GM18873 (cell line): ENCODE measurements at regions not wholly inside any gene's neighbourhood (a gene's known extent, or its start where the extent isn't known, plus 50 kb on each side); places are given as distances from the start of the nearest gene placed in this dataset.
A peak's percentile ranks its signal among the peaks of the same experiment; 100 is the strongest.
"Not testable (repeated sequence)": the region's sequence is repeated elsewhere in the genome, so short reads cannot be mapped to it uniquely, and the experiment has no call there.

ENCODE experiments used
- ATAC-seq: cut with Tn5 transposase; IDR thresholded peaks from one replicate; pipeline ENCODE4 v1.9.1; 2021; ENCODE audit warnings: mild to moderate bottlenecking, moderate library complexity, moderate number of reproducible peaks; ENCODE audit not compliant: unreplicated experiment, low FRiP score

DNA sequence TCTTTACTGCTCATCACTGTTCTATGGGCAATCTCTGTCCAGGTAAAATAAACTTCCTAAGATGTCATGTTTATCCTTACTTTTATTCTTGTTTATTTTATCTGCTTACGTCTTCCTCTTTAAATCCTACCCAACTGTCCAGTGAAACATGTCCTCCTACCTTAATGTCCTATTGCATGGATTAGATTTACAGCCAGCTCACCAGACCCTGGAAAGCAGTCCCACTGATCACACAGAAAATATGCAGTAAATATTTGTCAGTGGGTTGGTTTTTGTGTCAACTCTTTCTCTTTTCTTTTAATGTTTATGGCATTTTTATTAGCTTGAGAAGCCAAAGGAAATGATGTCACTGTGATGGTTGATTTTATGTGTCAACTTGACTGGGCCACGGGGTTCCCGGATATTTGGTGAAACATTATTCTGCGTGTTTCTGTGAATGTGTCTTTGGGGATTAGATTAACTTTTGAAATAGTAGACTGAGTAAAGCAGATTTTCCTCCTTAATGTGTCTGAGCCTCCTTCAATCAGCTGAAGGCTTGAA lies 258.3 kb downstream of the SRGAP2C start:
- no peak for ATAC-seq

DNA sequence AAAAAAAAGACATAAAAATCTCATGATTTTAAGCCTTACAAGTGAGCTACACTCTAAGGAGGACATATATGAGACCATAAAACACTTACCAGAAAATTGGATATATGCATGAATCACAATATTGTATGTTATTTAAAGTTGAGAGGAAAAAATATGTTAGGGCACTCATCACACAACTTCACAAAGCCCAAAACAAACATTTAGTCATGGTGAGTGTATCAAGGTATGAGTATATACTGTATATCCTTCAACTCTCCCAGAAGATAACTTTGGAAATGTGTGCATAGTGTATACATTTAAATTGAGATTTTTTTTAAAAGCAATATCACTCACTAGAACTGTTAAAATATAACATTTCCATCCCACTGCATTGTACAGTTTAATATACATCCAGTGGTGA lies 259.3 kb downstream of the SRGAP2C start:
- no peak for ATAC-seq

DNA sequence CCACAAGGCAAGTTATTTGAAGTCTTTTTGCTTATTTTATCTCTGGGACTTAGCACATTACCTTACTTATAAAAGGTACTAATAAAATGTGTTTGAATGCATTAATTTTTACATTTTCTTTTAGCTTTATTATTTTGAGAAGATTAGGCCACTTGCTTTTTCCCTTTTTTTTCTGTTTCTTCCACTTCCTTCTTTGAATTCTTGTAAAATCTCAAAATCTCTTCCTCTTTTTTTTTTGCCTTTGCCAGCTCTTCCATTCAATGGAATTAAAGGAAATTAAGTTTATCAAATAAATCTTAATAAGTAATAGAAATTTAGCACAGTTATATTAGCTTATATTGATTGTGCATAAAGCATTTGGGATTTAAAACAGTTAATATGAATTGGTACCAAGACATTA lies 260.9 kb downstream of the SRGAP2C start:
- ATAC-seq = no peak

DNA sequence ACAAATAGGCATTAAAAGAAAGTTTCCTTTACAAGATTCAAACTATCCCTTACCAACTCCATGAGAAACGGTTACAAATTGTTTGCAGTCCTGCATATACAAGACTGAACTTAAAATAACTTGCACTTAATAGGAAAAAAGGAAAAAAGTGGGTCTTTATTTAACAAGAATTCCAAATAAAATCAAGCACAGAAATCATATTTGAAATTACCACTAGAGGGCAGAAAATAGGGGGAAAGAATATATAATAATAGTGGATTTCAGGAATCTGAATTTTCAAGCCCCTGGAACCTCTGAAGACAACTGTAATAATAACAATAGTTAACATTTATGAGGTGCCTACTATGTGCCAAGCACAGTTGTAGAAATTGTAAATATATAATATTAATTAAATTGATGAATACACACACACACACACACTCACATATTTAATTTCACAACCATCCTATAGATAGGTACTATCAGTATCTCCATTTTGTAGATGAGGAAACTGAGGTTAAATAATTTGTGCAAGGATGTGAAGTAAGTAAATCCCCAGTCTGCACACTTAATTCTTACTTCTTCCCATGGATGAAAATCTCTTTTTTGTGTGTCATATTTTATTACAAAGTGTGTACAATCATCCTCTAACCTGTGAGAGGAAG lies 262.6 kb downstream of the SRGAP2C start:
- not testable (repeated sequence) for ATAC-seq

DNA sequence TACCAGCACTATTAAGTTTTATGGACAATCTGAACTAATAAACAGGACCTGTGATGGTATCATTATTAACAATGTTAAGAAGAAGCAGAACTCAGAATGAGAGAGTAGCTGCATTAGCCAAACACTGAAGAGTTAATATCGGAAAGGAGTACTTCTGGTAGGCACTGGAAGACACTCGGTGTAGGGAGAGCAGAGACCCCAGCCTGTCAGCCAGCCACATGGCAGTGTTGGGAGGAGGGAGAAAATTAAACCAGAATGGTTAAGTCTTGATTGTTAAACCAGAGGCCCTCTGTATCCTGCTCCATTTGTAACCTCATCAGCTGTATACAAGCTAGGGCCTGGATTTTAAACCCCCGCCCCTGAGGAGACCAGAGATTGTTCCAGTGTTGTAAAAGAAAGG lies 263.3 kb downstream of the SRGAP2C start:
- not testable (repeated sequence) for ATAC-seq

DNA sequence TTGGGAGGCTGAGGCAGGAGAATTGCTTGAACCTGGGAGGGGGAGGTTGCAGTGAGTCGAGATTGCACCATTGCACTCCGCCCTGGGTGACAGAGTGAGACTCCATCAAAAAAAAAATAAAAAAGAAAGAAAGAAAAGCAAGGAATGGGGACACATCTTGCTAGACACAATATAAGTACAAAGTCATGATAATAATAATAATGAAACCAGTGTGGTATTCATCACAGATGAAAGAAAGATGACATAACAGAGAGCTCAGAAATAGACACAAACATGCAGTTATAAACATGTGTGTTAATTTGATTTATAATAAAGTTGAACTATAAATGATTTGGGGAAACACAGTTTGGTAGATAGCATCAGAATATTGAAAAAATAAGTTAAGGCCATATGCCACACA lies 264.1 kb downstream of the SRGAP2C start:
- no peak for ATAC-seq

DNA sequence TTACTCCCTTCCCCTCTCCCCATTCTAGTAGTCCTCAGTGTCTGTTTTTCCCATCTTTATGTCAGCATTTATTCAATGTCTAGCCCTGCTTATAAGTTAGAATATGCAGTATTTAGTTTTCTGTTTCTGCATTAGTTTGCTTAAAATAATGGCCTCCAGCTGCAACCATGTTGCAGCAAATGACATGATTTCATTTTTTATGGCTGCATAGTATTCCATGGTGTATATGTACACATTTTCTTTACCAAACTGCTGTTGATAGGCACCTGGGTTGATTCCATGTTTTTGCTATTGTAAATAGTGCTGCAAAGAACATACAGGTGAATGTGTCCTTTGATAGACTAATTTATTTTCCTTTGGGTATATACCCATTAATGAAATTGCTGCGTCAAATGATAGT lies 267.7 kb downstream of the SRGAP2C start:
- ATAC-seq = no peak

DNA sequence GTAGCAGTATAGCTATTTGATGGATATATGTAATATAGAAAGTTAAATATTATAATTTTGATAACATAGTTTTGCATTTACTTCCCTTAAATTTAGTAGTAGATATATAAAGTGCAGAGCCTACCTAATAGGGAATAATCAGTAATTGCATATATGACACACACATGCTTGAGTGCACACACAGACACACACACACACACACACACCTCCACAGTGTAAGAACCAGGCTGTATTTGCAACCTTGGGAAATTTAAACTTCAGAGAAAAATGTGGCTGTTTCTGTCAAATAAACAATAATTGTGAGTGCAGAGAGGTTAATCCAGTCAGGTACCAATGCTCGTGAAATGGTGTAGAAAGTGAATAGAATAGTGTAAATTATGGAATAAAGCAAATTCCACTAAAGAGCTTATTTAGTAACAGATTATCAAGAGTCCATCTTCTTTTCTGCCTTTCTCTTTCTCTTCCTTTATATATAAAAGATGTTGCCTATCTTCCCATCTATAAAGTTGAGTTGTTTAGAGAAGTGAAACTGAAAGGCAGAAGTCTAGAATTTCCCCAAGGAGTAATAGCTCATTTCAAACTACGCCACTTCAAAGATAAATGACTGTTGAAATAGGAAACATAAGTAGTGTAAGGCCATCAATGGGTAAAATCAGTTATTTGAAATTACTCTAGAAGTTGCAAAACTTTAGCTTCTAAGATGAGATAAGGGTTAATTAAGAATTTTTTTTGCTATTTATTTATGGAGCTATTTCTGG lies 273.7 kb downstream of the SRGAP2C start:
- peak; percentile 98 for ATAC-seq

DNA sequence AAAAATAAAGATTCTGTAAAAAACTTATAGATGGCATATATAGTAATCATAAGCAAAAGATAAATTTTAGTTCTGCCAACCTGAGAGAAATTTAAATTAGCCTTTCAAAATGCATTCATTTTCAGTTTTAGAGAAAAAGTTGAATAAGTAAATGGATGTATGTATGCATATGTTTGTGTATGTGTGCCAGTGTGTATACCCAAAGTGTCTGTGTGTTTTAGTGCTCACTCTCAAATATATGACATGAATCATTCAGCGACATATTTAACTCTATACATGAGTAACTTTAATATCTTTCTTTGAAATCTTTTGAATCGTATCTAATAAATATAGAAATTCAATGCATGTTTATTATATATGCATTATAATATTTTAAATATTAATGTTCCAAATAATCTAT lies 274.5 kb downstream of the SRGAP2C start:
- ATAC-seq = no peak

DNA sequence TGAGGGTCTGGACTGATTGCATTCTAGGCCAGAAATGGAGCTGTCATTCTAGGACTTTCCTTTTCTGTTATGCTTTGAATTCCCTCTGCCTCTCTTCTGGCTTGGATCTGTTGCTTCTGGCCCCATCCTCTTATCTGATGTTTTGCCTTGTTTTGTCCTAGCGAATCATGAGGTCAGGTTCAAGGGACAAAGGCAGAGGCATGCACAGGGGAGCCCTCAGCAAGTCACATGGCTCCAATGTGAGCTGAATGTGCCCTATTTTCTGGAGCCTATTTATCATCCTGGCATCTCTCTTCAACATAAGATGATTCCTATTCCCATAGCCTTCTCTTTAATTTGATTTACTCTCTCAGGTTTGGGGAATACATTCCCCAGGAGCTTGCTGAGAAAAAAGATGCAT lies 284.6 kb downstream of the SRGAP2C start:
- ATAC-seq = not testable (repeated sequence)

DNA sequence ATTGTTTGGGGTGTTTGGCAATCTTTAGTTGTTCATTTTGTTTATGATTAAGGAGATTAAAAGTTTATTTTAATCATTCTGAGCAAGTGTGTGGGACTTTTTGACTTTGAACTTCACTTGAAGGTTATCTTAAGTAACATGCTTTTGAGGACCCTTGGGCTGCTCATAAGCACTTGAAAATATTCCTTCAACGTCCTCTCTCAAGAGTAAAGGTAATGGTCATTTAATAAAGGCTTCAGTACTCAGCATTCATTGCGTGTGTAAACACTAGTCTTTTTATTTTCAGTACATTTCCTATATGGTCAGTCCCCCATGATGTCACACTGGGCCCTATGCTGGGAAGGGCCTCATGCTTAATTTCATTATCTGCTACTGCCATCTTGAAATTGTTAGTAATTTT lies 285.6 kb downstream of the SRGAP2C start:
- ATAC-seq = not testable (repeated sequence)

DNA sequence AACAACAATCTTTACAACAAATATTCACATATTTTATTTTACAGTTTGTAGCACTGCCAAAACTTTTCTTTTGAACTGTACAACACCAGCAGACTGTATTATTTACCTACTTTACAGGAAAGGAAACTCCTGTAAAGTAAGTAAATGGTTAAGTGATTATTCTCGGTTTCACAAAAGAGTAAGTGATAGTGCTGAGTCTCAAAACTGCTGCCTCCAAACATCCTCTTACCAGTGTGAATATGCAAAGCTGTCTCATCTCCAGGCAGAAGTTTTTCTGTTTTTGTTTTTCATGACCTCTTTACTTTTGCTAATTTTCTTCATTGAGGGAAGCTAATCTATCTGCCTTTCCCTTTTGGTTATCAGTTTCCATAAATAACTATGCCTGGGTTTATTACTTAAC lies 286.7 kb downstream of the SRGAP2C start:
- ATAC-seq = peak; percentile 85

DNA sequence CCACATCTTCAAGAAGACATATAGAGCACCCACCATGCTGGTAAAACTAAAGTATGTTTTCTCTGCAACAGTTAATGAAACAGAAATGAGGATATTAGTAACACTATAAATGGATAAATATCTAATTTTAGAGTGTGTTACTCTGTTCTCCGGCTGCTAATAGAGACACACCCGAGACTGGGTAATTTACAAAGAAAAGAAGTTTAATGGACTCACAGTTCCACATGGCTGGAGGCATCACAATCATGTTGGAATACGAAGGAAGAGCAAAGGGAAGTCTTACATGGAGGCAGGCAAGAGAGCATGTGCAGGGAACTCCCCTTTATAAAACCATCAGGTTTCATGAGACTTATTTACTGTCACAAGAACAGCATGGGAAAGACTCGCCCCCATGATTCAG lies 287.2 kb downstream of the SRGAP2C start:
- no peak for ATAC-seq

DNA sequence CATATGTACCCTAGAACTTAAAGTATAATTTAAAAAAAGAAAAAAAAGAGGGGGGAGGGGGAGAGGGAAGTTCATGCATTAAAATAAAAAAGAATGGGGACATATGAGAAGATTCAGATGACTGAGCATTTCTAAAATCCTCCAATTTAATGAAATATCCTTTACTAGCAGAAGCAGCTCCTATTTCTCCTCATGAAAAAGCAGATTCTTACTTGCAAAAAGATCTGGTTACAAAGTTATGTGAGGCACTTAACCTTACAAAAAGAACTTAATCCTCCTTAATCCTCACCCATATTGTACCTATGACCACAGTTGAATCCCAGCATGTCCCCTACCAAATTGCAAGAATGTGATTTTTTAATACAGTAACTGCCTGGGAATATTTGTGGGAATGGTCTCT lies 298.5 kb downstream of the SRGAP2C start:
- no peak for ATAC-seq

DNA sequence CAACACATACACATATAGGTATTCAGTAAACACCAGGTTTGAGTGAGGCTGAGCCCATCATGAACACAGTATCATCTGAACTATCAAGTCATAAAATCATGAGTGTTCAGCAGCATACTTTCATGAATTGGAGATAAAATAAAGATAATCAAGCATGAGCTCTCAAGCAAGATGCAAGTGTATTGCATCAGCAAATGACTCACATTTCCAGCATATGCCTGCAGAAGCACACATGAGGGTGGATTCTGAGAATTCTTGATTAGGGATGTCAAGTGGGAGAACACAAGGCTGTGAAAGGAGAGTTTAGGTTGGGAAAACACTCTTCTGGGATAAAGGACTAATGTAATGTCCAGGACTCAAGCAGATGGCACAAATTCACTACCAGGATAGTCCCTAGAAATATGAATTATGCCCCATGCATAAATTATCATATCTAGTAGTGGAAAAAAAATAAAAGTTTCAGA lies 299.2 kb downstream of the SRGAP2C start:
- ATAC-seq = no peak

DNA sequence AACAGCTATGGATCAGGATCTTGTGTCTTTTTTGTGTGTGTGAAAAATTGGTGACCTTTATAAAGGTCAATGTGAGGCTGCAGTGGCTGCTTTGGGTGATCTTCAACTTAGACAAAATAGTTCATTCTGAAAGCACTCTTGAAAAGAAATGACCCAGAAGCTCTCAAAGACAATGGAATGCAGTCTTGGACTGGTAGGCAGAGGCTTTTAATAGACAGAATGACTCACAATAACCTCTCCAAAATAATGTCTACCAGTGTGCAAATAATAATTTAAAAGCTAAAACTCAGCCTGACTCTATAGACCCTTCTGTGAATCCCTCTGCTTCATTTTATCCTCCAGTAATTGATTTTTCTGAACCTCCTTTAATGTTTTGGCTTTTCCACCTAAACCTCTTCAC lies 310.0 kb downstream of the SRGAP2C start:
- not testable (repeated sequence) for ATAC-seq

DNA sequence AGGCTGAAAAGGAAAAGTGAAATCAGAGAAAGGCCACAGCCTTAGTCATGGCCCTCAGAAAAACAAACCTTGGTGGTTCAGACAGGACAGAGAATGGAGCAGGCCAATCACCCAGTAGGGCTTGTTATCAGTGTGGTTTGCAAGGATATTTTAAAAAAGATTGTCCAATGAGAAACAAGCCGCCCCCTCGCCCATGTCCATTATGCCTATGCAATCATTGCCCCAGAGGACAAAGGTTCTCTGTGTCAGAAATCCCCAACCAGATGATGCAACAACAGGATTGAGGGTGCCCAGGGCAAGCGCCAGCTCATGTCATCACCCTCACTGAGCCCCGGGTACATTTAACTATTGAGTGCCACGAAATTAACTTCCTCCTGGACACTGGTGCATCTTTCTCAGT lies 326.7 kb downstream of the SRGAP2C start:
- ATAC-seq = not testable (repeated sequence)

DNA sequence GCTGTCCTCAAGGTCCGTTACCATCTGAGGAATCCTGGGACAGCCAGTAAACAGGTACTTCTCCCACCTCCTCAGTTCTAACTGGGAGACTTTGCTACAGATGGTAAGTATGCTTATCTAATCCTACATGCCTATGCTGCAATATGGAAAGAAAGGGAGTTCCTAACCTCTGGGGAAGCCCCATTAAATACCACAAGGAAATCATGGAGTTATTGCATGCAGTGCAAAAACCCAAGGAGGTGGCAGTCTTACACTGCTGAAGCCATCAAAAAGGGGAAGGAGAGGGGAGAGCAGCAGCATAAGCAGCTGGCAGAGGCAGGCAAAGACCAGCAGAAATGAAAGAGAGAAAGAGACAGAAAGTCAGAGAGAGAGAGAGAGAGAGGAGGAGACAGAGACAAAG lies 327.1 kb downstream of the SRGAP2C start:
- not testable (repeated sequence) for ATAC-seq

DNA sequence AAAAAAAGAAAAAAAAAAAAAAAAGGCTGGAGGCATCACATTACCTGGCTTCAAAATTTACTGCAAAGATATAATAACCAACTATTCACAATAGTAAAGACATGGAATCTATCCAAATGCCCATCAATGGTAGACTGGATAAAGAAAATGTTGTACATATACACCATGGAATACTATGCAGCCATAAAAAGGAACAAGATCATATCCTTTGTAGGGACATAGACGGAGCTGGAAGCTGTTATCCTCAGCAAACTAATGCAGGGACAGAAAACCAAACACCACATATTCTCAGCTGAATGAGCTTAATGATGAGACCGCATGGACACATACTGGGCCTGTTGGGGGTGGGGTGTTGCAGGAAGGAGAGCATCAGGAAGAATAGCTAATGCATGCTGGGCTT lies 330.5 kb downstream of the SRGAP2C start:
- no peak for ATAC-seq

DNA sequence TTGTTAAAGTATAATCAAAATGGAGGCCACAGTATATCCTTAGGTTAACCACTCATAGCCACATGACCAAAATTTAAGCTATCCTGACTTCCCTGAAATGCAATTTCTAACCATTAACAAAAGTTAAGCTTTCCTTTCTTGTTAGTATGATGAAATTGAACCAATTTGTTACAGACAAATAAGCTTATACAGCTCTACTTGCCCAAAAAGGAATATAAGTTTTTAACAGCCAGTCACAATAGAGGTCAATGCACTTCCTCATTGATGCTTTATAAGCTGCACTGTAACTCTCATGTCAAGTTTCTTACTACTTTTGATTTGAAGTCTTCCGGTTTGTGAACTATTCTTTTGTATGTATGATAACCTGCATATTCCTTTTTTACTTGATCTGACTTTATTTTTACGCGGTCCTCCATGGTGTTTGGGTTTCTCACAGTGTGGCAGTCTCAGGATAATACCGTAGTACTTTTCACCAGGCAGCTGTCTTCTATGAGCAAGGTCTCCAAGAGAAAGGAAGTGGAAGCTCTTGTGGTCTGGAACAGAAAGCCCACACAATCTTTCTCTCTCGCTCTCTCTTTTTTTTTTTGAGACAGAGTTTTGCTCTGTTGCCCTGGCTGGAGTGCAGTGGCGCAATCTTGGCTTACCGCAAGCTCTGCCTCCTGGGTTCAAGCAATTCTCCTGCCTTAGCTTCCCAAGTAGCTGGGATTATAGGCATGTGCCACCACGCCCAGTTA lies 331.6 kb downstream of the SRGAP2C start:
- peak; percentile 83 for ATAC-seq

DNA sequence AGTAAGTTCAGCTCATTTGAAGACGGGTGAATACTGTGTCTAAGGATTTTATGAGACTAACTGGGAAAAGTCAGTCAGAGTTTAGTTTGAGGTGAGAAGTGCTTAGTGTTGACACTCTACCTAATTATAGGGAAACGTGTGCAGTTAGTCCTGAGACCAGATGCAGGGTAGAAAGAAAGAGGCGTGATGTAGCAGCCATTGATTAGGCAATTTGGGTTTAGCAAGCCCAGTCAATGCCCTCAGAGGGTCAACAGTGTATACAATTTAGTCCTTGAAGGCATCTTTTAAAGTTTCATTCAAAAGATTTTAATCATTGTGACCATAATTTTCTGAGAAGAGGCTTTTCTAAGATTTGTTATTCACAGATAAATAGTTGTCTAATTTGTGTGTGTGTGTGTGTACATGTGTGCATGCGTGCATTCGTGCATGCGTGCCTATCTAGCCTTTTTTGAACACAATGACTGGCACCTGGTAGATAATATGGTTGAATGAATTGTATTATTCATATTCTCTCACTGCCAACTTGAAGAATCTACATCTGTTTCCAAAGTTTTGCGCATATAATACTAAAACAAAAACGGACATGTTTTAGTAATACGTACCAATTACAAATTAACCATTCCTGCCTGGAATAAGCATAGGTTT lies 332.9 kb downstream of the SRGAP2C start:
- no peak for ATAC-seq
